HG02571 (cell line): ENCODE measurements at regions not wholly inside any gene's neighbourhood (a gene's known extent, or its start where the extent isn't known, plus 50 kb on each side); places are given as distances from the start of the nearest gene placed in this dataset.
"Not testable (repeated sequence)": the region's sequence is repeated elsewhere in the genome, so short reads cannot be mapped to it uniquely, and the experiment has no call there.

ENCODE experiments used
- ATAC-seq: cut with Tn5 transposase; IDR thresholded peaks from one replicate; pipeline ENCODE4 v1.9.1; 2021; ENCODE audit warnings: mild to moderate bottlenecking, moderate library complexity; ENCODE audit not compliant: unreplicated experiment

DNA sequence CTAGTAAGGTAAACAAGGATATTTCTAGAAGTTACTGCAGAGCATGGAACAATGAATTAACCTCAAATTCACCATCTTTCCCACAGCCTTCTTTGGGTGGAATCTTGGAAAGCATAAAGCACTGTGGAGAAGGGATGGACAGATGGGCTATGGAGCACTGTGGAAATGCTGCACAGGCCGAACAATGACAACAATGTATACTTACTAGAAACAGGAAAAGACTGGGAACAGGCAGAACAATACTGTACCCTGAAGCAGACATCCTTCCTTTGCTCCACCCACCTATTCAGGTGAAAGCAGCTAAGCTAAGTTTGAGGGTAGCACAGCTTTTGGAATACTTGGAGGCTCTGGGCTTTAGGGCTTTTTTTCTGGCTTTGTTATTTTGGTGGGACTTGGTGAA lies 250.6 kb upstream of the KLF8 start:
- ATAC-seq, result no peak

DNA sequence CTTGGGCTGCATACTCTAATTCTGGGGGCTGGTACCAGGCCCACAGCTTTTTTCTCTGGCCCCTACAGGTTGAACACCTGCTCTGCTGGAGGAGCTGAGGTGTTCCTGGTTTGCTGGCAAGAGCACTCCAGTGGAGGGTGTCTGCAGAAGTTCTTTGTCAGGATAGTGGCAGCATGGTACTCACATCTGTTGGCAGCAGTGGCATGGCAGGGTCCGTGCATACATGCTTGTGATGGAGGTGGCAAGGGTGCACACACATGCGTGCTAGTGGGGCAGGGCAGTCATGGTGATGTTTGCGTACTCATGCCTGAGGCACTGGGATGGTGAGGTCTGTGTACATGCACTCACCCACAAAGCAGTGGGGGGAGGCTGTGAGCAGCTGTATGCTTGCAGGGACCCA lies 235.5 kb upstream of the KLF8 start:
- ATAC-seq, result no peak

DNA sequence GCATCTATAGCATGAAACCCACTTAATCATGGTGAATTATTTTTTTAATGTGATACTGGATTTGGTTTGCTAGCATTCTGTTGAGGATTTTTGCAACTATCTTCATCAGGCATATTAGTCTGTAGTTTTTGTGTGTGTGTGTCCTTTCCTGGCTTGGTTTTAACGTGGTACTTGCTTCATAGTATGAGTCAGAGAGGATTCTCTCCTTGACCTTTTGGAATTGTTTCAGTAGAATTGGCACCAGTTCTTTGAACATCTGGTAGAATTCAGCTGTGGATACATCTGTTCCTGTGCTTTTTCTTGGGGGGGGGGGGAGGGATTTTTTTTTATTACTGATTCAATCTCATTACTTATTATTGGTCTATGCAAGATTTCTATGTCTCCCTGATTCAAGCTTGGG lies 232.0 kb upstream of the KLF8 start:
- ATAC-seq, result no peak

DNA sequence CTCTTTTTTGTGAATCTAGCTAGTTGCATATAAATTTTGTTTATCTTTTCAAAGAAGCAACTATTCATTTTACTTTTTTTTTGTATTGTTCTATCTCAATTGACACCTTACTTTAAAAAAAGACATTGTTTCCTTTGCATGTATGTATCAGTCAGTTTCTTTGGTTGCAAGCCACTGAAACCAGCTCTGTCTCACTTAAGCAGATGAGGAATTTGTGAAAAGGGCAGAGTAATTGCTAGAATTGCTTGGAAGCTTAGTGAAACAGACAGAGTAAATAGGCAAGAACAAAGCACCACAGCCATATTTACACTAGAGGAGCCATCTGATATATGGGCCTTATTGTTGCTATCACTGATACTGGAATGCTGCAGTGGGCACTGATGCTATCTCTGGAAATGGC lies 231.4 kb upstream of the KLF8 start:
- ATAC-seq, result no peak

DNA sequence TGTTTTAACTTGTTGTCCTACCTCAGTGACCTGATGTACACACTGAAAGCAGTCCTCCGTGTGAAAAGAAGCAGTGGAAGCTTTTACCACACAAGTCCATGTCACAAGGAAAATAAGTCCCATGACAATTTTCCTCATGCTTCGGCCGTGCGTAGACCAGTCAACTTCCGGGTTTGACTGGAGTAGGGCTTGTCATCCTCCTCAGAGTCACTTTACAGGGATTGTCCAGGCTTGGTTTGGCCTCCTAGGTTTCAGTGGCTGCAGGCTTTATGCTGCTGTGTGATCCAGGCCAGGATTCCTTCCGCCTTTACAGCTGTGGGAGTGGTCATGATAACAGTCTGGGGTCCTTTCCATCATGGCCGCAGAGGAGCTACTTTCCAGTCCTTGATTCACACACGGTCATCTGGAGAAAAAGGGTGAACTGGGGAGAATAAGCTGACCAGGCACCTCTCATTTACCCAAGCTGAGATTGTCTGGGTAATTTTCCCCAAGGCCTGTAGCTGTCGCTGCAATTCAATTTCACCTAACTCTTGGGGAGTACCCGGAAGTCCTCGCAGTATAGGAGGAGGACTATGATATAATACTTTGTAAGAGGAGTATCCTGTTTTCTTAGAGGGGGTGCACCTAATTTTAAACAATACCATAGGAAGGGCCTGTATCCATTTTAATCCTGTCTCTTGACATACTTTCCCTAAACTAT lies 206.1 kb upstream of the KLF8 start:
- no peak for ATAC-seq

DNA sequence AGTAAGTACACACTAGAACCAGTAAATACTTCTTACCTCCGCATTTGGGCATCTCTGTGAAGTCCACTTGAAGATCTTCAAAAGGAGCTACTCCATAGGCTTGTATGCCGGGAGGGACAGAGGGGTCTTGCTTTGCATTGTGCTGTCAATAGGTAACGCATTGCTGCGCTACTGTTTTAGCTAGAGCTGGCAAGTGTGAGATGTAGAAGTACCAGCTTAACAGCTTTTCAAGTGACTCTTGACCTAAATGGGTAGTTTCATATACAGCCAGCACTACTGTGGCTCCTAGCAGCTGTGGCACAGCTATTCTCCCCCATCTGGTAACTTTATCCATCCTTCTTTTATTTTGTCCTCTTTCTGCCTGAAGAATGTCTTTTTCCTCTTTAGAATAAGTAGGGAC lies 205.3 kb upstream of the KLF8 start:
- no peak for ATAC-seq

DNA sequence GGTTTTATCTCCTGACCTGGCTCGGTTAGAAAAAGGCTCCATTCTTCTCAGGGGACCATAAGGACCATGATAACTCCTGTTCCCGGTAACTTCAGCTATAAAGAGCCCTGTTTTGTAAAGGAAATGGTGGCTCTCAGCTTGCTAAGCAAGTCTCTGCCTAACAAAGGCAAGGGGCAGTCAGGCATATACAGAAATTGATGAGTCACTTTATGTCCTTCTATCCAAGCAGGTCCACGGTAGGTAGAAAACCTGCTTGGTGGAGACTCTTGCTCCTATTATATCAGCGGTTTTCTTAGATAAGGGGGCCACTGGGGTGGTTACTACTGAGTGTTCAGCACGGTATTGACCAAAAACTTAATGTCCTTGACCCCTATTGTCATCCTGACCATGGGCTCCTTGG lies 203.0 kb upstream of the KLF8 start:
- ATAC-seq, result no peak

DNA sequence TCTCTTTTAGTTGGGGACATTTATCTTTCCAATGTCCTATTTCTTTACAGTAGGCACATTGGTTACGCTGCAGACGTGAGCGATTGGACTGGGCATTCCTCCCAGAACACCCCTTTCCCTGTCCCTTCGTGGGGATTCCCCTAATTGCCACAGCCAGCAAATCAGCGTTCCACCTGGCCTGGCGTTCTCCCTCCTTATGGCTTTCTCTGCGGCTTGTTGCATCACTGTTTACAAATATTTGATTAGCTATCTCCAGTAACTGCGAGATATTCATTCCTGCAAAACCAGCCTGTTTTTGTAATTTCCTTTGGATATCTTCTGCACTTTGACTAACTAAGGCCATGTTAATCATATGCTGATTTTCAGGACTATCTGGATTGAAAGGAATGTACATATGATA lies 202.5 kb upstream of the KLF8 start:
- ATAC-seq, result no peak

DNA sequence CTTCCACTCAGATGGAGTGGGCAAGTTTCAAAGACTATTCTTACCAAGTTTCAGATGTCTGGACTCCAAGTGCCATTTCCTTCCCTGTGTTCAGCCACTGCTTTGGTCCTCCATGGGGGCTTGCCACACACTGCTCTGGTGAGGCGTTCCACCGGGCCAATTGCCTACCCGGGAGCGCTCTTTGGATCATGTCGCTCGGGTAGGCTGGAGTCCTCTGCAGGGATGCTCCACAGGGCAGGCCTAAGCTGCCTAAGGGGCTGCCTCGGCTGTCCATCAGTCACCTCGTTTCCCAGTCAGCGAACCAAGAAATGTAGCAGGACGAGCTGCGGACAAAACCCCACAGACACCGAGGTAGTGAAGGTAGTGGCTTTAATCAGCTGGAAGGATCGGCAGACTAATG lies 200.7 kb upstream of the KLF8 start:
- no peak for ATAC-seq

DNA sequence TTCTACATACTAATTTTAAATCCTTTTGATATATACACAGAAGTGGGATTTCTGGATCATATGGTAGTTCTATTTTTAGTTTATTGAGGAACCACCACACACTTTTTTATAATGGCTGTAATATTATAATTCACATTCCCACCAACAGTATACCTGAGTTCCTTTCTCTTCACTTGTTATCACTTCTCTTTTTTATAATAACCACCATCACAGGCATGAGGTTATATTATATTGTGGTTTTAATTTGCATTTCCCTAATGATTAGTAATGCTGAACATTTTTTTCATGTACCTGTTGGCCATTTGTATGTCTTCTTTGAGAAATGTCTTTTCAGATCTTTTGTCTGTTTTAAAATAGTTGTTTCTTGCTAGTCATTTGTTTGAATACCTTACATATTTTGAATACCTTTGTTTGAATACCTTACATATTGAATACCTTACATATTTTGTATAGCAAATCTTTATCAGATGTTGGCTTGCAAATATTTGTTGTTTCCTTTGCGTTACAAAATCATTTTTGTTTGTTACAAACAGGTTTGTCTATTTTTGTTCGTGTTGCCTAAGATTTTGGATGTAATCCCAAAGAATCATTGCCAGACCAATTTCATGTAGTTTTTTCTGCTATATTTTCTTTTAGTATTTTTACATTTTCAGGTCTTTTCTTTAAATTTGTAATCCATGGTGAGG lies 198.5 kb upstream of the KLF8 start:
- ATAC-seq, result no peak

DNA sequence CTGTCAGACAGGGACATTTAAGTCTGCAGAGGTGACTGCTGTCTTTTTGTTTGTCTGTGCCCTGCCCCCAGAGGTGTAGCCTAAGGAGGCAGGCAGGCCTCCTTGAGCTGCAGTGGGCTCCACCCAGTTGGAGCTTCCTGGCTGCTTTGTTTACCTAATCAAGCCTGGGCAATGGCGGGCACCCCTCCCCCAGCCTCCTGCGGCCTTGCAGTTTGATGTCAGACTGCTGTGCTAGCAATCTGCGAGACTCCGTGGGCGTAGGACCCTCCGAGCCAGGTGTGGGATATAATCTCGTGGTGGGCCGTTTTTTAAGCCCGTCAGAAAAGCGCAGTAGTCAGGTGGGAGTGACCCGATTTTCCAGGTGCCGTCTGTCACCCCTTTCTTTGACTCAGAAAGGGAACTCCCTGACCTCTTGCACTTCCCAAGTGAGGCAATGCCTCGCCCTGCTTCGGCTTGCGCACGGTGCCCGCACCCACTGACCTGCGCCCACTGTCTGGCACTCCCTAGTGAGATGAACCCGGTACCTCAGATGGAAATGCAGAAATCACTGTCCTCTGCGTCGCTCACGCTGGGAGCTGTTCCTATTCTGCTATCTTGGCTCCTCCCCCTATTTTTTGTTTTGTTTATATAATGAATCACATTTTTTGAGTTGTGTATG lies 179.4 kb upstream of the KLF8 start:
- not testable (repeated sequence) for ATAC-seq

DNA sequence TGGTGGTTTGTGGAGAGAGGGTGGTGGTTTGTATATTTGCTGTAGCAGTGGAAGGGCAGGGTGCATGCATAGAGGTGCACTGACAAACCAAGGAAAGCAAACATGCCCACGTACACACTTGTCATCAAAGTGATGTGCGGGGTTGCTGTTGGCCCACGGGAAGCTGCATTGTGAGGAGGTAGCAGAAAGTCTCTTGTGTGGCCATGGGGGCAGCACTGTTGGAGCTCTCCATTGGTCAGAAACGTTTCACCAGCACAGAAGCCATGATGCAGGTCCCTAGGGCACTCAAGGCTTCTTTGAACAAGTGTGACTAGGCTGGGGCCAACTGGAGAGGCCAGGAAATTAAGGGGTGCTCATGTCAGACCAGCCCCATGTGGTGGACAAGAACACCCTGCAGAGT lies 174.8 kb upstream of the KLF8 start:
- ATAC-seq, result no peak

DNA sequence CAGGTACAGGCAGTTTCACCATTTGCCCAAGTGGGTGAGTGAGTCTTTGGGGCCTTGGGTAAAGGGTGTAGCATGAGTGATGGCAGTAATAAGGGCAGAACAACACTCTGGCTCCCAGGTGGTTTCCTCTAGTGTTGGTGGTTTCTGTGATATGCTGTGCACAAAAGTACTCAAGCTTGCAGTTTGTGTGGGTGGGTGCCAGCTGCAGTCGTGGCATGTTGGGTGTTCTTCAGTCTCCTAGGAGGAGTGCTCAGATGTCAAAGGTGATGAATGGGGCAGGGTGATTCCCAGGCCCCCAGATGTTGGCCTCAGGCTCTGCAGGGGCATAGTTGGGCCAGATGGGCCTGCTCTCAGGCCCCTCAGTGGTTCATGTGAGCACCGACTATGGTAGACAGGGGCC lies 166.1 kb upstream of the KLF8 start:
- peak; percentile 67 for ATAC-seq

DNA sequence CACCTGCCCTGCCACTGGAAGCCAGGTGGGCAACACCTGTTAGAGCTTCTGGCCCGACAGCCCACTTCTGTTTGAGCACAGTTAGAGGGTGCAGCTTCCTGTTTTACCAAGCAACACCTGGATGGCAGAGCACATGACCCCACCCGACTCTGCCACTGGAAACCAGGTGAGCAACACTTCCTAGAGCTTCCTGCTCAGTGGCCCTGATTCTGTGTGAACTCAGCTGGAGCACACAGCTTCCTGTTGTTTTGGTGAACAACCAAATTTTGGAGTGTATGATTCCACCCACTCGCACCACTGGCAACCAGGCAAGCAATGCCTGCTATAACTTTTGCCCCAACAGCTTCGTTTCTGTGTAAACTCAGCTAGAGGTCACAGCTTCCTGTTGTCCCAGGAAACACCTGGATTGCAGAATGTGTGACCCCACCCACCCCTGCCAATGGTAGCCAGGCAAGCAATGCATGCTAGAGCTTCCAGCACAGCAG lies 163.8 kb upstream of the KLF8 start:
- ATAC-seq, result no peak

DNA sequence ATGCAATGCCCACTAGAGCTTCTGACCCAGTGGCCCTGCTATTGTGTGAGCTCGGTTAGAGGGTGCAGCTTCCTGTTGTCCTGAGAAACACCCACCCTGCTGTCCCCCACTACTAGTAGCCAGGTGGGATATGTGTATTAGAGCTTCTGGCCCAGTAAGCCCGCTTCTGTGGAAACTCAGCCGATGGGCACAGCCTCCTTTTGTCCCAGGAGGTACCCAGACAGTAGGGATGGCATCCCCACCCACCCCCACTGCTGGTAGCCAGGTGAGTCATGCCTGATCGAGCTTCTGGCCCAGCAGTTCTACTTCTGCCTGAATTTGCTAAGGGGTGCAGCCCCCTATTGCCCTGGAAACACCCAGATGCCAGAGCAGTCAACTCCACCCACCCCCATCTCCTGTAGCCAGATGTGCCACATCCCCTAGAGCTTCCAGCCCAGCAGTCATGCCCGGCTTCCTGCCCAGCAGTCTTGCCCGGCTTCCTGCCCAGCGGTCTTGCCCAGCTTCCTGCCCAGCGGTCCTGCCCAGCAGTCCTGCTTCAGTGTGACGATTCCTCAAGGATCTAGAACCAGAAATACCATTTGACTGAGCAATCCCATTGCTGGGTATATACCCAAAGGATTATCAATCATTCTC lies 162.7 kb upstream of the KLF8 start:
- ATAC-seq, result no peak

DNA sequence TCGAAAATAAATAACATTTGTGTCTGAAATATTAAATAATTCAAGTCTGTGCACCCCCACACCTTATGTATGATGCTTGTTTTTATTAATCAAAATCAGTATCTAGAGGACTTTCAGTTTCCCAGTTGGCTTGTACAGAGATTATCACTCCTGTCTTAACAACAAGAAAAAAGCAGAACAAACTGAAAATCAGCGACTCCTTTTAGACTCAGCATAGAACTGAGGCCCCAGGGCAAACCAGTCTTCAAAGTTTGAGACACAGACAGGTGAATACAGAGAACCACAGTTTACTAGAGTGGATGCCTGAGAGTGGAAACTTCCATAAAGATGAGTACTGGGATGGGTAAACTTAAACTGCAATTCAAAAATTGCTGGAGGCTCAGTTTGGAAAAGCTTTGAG lies 142.8 kb upstream of the KLF8 start:
- ATAC-seq, result no peak

DNA sequence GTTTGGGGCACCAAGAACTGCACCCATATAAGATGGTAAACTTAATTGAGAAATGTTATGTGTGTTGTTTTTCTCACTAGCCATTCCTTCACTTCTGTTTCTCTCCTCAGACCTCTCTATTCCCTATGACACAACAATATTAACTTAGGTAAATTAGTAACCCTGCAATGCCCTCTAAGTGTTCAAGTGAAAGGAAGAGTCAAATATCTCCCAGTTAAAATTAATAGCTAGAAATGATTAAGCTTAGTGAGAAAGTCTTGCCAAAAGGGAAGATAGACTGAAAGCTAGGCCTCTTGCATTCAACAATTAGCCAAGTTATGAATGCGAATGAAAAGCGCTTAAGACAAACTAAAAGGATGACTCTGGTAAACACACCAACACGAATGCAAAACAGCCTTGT lies 132.9 kb upstream of the KLF8 start:
- no peak for ATAC-seq

DNA sequence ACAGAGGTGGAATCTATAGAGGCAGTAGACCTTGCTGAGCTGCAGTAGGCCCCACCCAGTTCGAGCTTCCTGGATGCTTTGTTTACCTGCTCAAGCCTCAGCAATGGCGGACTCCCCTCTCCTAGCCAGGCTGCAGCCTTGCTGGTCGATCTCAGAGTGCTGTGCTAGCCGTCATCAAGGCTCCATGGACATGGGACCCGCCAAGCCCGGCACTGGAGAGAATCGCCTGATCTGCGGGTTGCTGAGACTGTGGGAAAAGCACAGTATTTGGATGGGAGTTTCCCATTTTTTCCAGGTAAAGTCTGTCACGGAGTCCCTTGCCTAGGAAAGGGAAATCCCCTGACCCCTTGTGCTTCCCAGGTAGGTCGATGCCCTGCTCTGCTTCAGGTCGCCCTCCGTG lies 124.8 kb upstream of the KLF8 start:
- ATAC-seq, result no peak

DNA sequence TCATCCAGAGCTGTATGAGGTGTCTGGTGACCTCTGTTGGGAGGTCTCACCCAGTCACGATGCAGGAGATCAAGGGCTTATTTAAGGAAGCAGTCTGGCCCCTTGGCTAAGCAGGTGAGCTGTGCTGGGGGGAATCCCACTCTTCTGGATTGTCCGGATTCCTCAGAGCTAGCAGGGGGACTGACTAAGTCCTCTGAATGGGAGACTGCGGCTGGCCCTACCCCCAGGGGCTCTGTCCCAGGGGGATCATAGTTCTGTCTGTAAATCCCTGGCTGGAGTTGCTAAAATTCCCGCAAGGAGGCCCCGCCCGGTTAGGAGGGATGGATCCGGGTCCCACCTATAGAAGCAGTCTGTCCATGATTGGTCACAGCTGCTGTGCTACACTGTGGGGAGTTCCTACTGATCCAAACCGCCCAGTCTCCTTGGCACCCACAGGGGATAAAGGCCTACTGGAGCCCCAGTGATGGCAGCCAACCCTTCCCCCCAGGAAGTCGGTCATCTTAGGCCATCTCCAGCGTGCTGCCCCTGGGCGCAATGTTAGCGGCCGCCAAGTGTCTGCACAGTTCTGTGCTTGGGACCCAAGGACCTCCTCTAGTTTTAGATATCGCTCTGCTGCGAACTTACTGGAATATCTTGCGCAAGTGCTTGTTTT lies 118.2 kb upstream of the KLF8 start:
- ATAC-seq, result no peak

DNA sequence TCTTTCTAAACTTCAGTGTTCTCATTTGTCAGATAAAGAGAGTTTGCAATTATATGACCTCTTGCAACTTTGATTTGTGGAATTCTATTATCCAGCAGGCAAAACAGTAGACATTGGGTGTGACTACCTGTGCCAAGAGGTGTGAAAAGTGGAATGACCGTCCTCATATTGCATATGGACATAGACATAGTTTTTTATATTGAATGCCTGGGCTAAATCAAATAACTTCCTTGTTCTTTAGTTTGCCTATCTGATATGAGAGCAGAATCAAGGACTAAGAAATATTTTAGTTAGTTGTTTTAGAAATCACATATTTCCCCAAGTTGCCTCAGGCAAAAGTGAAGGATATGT lies 117.7 kb upstream of the KLF8 start:
- ATAC-seq, result no peak

DNA sequence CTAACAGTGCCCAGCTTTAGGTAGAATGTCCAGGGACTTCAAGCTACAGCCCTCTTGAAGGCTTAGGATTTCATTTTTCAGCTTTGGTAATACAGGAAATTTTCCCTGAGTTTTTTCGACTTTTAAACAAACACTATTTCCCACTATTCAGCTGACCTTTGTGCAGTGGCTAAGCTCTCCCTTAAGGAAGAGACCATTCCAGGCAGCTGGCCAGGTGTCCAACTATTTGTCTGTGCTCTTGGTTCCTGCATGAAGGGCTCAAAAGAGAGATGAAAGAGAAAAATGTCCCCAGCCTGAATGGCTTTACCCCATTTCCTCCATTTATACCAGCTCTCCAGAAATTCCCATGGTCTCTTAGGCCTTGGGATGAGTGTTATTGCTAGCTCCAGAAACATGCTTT lies 111.9 kb upstream of the KLF8 start:
- no peak for ATAC-seq
